NT2/D1 (cell line): ENCODE measurements at regions not wholly inside any gene's neighbourhood (a gene's known extent, or its start where the extent isn't known, plus 50 kb on each side); places are given as distances from the start of the nearest gene placed in this dataset.

ENCODE experiments used
- YY1 ChIP-seq: IDR thresholded peaks from 2 replicates; pipeline ENCODE4 v1.6.1; 2011; ENCODE audit not compliant: insufficient read length, insufficient read depth
- ZNF274 ChIP-seq: IDR thresholded peaks from 2 replicates; pipeline ENCODE4 v1.6.1; 2011; ENCODE audit warnings: mild to moderate bottlenecking, low read depth, low read length

DNA sequence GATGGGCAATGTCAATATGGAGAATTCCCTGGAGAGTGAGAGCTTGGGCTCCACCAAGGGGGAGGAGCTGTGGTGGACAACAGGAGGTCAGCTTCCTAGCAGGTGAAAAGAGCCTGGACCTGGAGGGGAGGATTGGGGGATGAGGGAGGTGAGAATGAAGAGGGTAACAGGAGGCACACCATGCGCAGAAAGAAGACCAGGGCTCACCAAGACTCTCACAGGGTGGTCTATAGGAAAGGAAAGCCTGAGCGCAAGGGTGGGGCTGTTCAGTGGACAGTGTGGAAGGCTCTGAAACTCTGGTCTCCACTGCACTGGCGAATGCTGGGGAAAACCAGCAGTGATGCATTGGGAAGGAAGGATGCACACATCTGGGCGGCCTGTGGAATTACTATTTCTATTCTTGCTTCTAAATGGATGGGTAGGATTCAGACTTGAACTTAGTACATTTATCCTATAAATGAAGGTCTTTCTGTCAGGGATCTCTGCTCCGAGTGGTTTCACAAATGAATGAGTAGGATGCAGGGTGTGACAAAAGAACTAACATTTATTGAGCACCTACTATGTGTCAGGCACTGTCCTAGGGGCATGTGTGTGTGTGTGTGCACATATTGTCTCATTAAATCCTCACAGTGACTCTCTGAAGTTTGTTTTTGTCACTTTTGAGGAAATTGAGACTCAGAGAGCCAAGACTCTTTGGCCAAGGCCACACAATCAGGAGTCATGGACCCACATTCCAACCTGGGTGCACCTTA, 152.7 kb downstream of the CD83 start:
- TF ChIP-seq YY1, result no peak
- TF ChIP-seq ZNF274, result no peak
